WTC11 (cell line): ENCODE measurements at regions not wholly inside any gene's neighbourhood (a gene's known extent, or its start where the extent isn't known, plus 50 kb on each side); places are given as distances from the start of the nearest gene placed in this dataset.

Source experiments
- ATAC-seq: fragments of 200-7000 bp; cut with Tn5 transposase; 2 replicates; pipeline ENCODE4 v1.10.0; 2021; ENCODE audit warnings: mild to moderate bottlenecking, moderate library complexity
- CTCF ChIA-PET: fragments of 300-600 bp; sonication (Branson Sonifier 250); formaldehyde crosslinking; loops from one replicate; lab custom pipeline; 2021; ENCODE audit warnings: antibody characterized with exemption; lab: Charles Lee
- POLR2A ChIA-PET: fragments of 350-600 bp; sonication (Branson Sonifier 250); formaldehyde crosslinking; loops from one replicate; lab custom pipeline; 2021; ENCODE audit warnings: antibody characterized with exemption; lab: Charles Lee
- DNase-seq: peaks from one replicate; pipeline ENCODE4 v3.0.0; 2021; ENCODE audit warnings: low spot score
- H3K27ac Mint-ChIP-seq: 2 replicates; pipeline ENCODE4 v1.8.0; 2021; ENCODE audit warnings: mixed read lengths
- H3K27me3 Mint-ChIP-seq: 2 replicates; pipeline ENCODE4 v1.8.0; 2021; ENCODE audit warnings: low read depth, mild to moderate bottlenecking, moderate library complexity, mixed read lengths
- H3K36me3 Mint-ChIP-seq: 2 replicates; pipeline ENCODE4 v1.8.0; 2021; ENCODE audit warnings: mixed read lengths
- H3K4me1 Mint-ChIP-seq: 2 replicates; pipeline ENCODE4 v1.8.0; 2022; ENCODE audit warnings: mixed read lengths
- H3K4me3 Mint-ChIP-seq: 2 replicates; pipeline ENCODE4 v1.8.0; 2021; ENCODE audit warnings: mild to moderate bottlenecking, moderate library complexity, mixed read lengths
- H3K9me3 Mint-ChIP-seq: 2 replicates; pipeline ENCODE4 v1.8.0; 2021; ENCODE audit warnings: mixed read lengths
- ETV6 ChIP-seq: sonication (generic); formaldehyde crosslinking; IDR thresholded peaks from 2 replicates; pipeline ENCODE4 v1.8.1; 2022; ENCODE audit warnings: mild to moderate bottlenecking, missing genetic modification reagents
- FOXK1 ChIP-seq: sonication (generic); formaldehyde crosslinking; IDR thresholded peaks from 2 replicates; pipeline ENCODE4 v1.8.0; 2022; ENCODE audit warnings: mild to moderate bottlenecking, moderate library complexity, missing genetic modification reagents
- FOXP1 ChIP-seq: sonication (generic); formaldehyde crosslinking; IDR thresholded peaks from 2 replicates; pipeline ENCODE4 v1.8.0; 2022; ENCODE audit warnings: missing genetic modification reagents, mild to moderate bottlenecking, moderate library complexity, borderline replicate concordance
- GRHL2 ChIP-seq: fragments of 250-450 bp; sonication (Bioruptor Pico); IDR thresholded peaks from 2 replicates; pipeline ENCODE4 v1.8.0; 2022; ENCODE audit warnings: mild to moderate bottlenecking, moderate library complexity; ENCODE audit not compliant: insufficient replicate concordance, severe bottlenecking
- NFYB ChIP-seq: sonication (generic); formaldehyde crosslinking; conservative IDR thresholded peaks from 2 replicates; pipeline ENCODE4 v1.8.0; 2022; ENCODE audit warnings: low read depth, missing genetic modification reagents
- PRRX2 ChIP-seq: fragments of 250-450 bp; sonication (Bioruptor Pico); IDR thresholded peaks from 2 replicates; pipeline ENCODE4 v1.8.0; 2021; ENCODE audit warnings: mild to moderate bottlenecking
- SMAD4 ChIP-seq: sonication (generic); formaldehyde crosslinking; IDR thresholded peaks from 2 replicates; pipeline ENCODE4 v1.8.0; 2022; ENCODE audit warnings: mild to moderate bottlenecking, missing genetic modification reagents
- ZNF121 ChIP-seq: sonication (generic); formaldehyde crosslinking; IDR thresholded peaks from 2 replicates; pipeline ENCODE4 v1.8.0; 2023; ENCODE audit warnings: missing genetic modification reagents
- ZNF138 ChIP-seq: sonication (generic); formaldehyde crosslinking; conservative IDR thresholded peaks from 2 replicates; pipeline ENCODE4 v1.8.1; 2022; ENCODE audit warnings: mild to moderate bottlenecking, moderate library complexity, missing genetic modification reagents
- ZNF232 ChIP-seq: sonication (generic); formaldehyde crosslinking; IDR thresholded peaks from 2 replicates; pipeline ENCODE4 v1.8.0; 2022; ENCODE audit warnings: mild to moderate bottlenecking, missing genetic modification reagents
- ZNF671 ChIP-seq: fragments of 250-450 bp; sonication (Bioruptor Pico); IDR thresholded peaks from 2 replicates; pipeline ENCODE4 v1.8.0; 2021; ENCODE audit warnings: mild to moderate bottlenecking
- TF ChIP-seq, protein P1 (sequence below): sonication (generic); formaldehyde crosslinking; IDR thresholded peaks from 2 replicates; pipeline ENCODE4 v1.8.0; 2022; ENCODE audit warnings: mild to moderate bottlenecking, missing genetic modification reagents
- TF ChIP-seq, protein P2 (sequence below): fragments of 250-450 bp; sonication (Bioruptor Pico); conservative IDR thresholded peaks from 2 replicates; pipeline ENCODE4 v1.9.0; 2021; ENCODE audit warnings: mild to moderate bottlenecking
- TF ChIP-seq, protein P3 (sequence below): sonication (generic); formaldehyde crosslinking; IDR thresholded peaks from 2 replicates; pipeline ENCODE4 v1.8.0; 2023; ENCODE audit warnings: missing genetic modification reagents, mild to moderate bottlenecking, borderline replicate concordance
- TF ChIP-seq, protein P4 (sequence below): sonication (generic); formaldehyde crosslinking; IDR thresholded peaks from 2 replicates; pipeline ENCODE4 v1.8.1; 2023; ENCODE audit warnings: mild to moderate bottlenecking, missing genetic modification reagents, borderline replicate concordance
- TF ChIP-seq, protein P5 (sequence below): sonication (generic); formaldehyde crosslinking; IDR thresholded peaks from 2 replicates; pipeline ENCODE4 v1.8.0; 2022; ENCODE audit warnings: mild to moderate bottlenecking, missing genetic modification reagents
- TF ChIP-seq, protein P6 (sequence below): sonication (generic); formaldehyde crosslinking; IDR thresholded peaks from 2 replicates; pipeline ENCODE4 v1.8.1; 2023; ENCODE audit warnings: mild to moderate bottlenecking, missing genetic modification reagents, moderate library complexity
- TF ChIP-seq, protein P7 (sequence below): sonication (generic); formaldehyde crosslinking; IDR thresholded peaks from 2 replicates; pipeline ENCODE4 v1.8.1; 2022; ENCODE audit warnings: low read depth, missing genetic modification reagents, borderline replicate concordance
- TF ChIP-seq, protein P8 (sequence below): sonication (generic); formaldehyde crosslinking; IDR thresholded peaks from 2 replicates; pipeline ENCODE4 v1.8.0; 2022; ENCODE audit warnings: mild to moderate bottlenecking, missing genetic modification reagents
- TF ChIP-seq, protein P9 (sequence below): fragments of 250-450 bp; sonication (Bioruptor Pico); IDR thresholded peaks from 2 replicates; pipeline ENCODE4 v1.8.0; 2021; ENCODE audit warnings: mild to moderate bottlenecking

DNA sequence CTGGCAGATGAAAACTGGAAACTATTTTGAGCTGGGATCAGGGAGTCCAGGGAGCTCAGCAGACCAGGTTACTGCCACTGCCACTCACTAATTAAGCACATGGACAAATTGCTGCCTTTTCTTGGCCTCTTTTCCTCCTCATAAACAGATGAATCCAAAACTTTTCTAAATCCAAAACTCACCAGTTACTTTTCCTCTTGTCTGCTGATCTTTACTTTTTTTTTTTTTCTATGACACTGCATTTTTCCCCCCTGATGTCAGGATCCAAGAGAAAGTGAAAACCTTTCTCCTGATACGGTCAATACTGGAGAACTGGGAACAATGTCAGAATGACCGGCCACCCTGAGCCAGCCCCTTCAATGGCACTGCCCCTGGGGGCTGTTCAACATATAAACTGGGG, 405.8 kb downstream of the DUSP10 start:
- Mint-ChIP-seq H3K4me3 (no peak overlapping the region), H3K9me3 (peaks cover 17% of the 10 kb centered on the region), H3K27me3 (no peaks in the 10 kb centered on the region), H3K4me1 (0 out of 2 replicates have a peak, but pooled peaks cover 3% of the 10 kb centered on the region), H3K27ac (no peak overlapping the region), H3K36me3 (peaks cover 8% of the 10 kb centered on the region; the same call in 1 of the 2 replicates)
- no peak for DNase-seq
- ATAC-seq = no peak
- ChIA-PET POLR2A (no interaction called here), CTCF (interaction anchor here (0.6 kb wide), 1 partner anchor 532 kb away, joined by 3 read pairs; no protein-coding TSS in a partner anchor)
- TF ChIP-seq FOXP1 (CRISPR knock-in tag) (no peak), ZNF138 (CRISPR knock-in tag) (no peak), ZNF121 (CRISPR knock-in tag) (no peak), PRRX2 (no peak), ETV6 (CRISPR knock-in tag) (no peak), ZNF671 (CRISPR knock-in tag) (no peak), SMAD4 (CRISPR knock-in tag) (no peak), NFYB (CRISPR knock-in tag) (no peak), ZNF232 (no peak), GRHL2 (CRISPR knock-in tag) (no peak), FOXK1 (CRISPR knock-in tag) (no peak)
- TF ChIP-seq, protein P1, sequence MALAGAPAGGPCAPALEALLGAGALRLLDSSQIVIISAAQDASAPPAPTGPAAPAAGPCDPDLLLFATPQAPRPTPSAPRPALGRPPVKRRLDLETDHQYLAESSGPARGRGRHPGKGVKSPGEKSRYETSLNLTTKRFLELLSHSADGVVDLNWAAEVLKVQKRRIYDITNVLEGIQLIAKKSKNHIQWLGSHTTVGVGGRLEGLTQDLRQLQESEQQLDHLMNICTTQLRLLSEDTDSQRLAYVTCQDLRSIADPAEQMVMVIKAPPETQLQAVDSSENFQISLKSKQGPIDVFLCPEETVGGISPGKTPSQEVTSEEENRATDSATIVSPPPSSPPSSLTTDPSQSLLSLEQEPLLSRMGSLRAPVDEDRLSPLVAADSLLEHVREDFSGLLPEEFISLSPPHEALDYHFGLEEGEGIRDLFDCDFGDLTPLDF (CRISPR knock-in tag) = no peak
- TF ChIP-seq, protein P2, sequence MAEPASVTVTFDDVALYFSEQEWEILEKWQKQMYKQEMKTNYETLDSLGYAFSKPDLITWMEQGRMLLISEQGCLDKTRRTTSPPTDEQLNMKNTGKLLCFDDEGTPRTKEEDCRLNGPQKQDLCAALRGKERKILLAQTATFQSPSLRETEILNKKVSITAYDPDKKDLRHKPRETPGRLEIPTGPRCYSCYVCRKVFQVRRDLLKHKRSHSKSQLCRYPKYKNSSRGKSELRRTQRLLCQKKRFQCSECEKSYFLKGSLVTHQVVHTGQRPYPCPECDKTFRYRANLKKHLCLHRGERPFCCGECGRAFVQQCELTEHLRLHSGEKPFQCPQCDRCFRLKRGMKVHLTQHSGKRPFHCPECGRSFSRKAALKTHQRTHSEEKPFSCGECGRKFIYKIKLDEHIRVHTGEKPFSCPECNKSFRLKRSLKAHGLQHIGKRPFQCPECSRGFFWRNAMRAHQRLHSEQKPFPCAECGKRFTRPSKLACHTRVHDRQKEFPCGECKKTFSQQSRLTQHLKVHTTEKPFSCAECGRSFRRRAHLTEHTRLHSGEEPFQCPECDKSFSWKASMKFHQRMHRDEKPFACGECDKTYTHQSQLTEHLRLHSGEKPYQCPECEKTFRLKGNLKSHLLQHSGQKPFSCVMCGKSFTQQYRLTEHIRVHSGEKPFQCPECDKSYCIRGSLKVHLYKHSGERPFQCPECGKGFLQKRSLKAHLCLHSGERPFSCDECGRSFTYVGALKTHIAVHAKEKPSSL (CRISPR knock-in tag) = no peak
- TF ChIP-seq, protein P3, sequence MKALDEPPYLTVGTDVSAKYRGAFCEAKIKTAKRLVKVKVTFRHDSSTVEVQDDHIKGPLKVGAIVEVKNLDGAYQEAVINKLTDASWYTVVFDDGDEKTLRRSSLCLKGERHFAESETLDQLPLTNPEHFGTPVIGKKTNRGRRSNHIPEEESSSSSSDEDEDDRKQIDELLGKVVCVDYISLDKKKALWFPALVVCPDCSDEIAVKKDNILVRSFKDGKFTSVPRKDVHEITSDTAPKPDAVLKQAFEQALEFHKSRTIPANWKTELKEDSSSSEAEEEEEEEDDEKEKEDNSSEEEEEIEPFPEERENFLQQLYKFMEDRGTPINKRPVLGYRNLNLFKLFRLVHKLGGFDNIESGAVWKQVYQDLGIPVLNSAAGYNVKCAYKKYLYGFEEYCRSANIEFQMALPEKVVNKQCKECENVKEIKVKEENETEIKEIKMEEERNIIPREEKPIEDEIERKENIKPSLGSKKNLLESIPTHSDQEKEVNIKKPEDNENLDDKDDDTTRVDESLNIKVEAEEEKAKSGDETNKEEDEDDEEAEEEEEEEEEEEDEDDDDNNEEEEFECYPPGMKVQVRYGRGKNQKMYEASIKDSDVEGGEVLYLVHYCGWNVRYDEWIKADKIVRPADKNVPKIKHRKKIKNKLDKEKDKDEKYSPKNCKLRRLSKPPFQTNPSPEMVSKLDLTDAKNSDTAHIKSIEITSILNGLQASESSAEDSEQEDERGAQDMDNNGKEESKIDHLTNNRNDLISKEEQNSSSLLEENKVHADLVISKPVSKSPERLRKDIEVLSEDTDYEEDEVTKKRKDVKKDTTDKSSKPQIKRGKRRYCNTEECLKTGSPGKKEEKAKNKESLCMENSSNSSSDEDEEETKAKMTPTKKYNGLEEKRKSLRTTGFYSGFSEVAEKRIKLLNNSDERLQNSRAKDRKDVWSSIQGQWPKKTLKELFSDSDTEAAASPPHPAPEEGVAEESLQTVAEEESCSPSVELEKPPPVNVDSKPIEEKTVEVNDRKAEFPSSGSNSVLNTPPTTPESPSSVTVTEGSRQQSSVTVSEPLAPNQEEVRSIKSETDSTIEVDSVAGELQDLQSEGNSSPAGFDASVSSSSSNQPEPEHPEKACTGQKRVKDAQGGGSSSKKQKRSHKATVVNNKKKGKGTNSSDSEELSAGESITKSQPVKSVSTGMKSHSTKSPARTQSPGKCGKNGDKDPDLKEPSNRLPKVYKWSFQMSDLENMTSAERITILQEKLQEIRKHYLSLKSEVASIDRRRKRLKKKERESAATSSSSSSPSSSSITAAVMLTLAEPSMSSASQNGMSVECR = no peak
- TF ChIP-seq, protein P4, sequence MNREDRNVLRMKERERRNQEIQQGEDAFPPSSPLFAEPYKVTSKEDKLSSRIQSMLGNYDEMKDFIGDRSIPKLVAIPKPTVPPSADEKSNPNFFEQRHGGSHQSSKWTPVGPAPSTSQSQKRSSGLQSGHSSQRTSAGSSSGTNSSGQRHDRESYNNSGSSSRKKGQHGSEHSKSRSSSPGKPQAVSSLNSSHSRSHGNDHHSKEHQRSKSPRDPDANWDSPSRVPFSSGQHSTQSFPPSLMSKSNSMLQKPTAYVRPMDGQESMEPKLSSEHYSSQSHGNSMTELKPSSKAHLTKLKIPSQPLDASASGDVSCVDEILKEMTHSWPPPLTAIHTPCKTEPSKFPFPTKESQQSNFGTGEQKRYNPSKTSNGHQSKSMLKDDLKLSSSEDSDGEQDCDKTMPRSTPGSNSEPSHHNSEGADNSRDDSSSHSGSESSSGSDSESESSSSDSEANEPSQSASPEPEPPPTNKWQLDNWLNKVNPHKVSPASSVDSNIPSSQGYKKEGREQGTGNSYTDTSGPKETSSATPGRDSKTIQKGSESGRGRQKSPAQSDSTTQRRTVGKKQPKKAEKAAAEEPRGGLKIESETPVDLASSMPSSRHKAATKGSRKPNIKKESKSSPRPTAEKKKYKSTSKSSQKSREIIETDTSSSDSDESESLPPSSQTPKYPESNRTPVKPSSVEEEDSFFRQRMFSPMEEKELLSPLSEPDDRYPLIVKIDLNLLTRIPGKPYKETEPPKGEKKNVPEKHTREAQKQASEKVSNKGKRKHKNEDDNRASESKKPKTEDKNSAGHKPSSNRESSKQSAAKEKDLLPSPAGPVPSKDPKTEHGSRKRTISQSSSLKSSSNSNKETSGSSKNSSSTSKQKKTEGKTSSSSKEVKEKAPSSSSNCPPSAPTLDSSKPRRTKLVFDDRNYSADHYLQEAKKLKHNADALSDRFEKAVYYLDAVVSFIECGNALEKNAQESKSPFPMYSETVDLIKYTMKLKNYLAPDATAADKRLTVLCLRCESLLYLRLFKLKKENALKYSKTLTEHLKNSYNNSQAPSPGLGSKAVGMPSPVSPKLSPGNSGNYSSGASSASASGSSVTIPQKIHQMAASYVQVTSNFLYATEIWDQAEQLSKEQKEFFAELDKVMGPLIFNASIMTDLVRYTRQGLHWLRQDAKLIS (CRISPR knock-in tag) = no peak
- TF ChIP-seq, protein P5, sequence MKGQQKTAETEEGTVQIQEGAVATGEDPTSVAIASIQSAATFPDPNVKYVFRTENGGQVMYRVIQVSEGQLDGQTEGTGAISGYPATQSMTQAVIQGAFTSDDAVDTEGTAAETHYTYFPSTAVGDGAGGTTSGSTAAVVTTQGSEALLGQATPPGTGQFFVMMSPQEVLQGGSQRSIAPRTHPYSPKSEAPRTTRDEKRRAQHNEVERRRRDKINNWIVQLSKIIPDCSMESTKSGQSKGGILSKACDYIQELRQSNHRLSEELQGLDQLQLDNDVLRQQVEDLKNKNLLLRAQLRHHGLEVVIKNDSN (CRISPR knock-in tag) = no peak
- TF ChIP-seq, protein P6, sequence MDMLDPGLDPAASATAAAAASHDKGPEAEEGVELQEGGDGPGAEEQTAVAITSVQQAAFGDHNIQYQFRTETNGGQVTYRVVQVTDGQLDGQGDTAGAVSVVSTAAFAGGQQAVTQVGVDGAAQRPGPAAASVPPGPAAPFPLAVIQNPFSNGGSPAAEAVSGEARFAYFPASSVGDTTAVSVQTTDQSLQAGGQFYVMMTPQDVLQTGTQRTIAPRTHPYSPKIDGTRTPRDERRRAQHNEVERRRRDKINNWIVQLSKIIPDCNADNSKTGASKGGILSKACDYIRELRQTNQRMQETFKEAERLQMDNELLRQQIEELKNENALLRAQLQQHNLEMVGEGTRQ (CRISPR knock-in tag) = no peak
- TF ChIP-seq, protein P7, sequence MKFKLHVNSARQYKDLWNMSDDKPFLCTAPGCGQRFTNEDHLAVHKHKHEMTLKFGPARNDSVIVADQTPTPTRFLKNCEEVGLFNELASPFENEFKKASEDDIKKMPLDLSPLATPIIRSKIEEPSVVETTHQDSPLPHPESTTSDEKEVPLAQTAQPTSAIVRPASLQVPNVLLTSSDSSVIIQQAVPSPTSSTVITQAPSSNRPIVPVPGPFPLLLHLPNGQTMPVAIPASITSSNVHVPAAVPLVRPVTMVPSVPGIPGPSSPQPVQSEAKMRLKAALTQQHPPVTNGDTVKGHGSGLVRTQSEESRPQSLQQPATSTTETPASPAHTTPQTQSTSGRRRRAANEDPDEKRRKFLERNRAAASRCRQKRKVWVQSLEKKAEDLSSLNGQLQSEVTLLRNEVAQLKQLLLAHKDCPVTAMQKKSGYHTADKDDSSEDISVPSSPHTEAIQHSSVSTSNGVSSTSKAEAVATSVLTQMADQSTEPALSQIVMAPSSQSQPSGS (CRISPR knock-in tag) = no peak
- TF ChIP-seq, protein P8, sequence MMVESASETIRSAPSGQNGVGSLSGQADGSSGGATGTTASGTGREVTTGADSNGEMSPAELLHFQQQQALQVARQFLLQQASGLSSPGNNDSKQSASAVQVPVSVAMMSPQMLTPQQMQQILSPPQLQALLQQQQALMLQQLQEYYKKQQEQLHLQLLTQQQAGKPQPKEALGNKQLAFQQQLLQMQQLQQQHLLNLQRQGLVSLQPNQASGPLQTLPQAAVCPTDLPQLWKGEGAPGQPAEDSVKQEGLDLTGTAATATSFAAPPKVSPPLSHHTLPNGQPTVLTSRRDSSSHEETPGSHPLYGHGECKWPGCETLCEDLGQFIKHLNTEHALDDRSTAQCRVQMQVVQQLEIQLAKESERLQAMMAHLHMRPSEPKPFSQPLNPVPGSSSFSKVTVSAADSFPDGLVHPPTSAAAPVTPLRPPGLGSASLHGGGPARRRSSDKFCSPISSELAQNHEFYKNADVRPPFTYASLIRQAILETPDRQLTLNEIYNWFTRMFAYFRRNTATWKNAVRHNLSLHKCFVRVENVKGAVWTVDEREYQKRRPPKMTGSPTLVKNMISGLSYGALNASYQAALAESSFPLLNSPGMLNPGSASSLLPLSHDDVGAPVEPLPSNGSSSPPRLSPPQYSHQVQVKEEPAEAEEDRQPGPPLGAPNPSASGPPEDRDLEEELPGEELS (CRISPR knock-in tag) = no peak
- TF ChIP-seq, protein P9, sequence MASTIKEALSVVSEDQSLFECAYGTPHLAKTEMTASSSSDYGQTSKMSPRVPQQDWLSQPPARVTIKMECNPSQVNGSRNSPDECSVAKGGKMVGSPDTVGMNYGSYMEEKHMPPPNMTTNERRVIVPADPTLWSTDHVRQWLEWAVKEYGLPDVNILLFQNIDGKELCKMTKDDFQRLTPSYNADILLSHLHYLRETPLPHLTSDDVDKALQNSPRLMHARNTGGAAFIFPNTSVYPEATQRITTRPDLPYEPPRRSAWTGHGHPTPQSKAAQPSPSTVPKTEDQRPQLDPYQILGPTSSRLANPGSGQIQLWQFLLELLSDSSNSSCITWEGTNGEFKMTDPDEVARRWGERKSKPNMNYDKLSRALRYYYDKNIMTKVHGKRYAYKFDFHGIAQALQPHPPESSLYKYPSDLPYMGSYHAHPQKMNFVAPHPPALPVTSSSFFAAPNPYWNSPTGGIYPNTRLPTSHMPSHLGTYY = no peak
